ENCODE measurements at regions not wholly inside any gene's neighbourhood (a gene's known extent, or its start where the extent isn't known, plus 50 kb on each side); places are given as distances from the start of the nearest gene placed in this dataset.

DNA sequence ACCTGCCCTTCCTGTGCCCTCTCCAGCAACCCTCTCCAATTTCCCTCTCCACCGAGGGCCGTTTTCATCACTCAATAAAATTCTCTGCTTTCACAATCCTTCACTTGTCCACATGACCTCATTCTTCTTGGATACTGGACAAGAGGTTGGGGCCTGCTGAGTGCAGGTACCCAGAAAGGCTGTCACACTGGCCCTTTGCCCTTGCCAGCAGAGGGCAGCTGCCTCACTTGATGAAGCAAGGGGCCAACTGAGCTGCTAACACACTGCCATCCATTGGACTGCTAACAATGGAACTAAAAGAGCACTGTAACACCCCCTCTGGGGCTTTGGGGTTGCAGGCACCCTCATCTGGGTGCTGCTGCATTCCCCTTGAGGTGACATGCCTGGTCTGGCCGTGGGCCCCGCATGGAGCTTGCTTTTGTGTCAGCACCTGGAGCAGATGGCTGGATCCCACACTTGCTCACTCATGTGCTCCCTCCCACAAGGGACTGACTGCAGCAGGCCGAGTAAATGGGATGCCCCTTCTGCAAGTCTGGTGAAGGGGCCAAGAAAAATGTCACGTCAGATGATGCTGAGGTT lies 308.1 kb upstream of the ADCY2 start:
- Histone ChIP-seq H3K79me1 (ENCODE audit: low read depth in 1 of 2, low read length in 2 of 2) (no peaks in the 10 kb centered on the region), H2AK5ac (ENCODE audit: low read depth, low read length) (no peak overlapping the region), H3K4me2 (ENCODE audit: low read depth, low read length) (no peak overlapping the region), H4K5ac (ENCODE audit: low read depth, low read length) (no peak overlapping the region), H2BK20ac (ENCODE audit: low read depth, low read length) (no peak overlapping the region), H3K9me3 (ENCODE audit: control insufficient read depth, insufficient read depth, low read length) (peaks cover 24% of the 10 kb centered on the region), H3K27me3 (ENCODE audit: control insufficient read depth, insufficient read depth, low read length) (no peaks in the 10 kb centered on the region), H2AK9ac (replicated peaks; ENCODE audit: low read depth, low read length, poor library complexity) (no peak overlapping the region), H2AFZ (replicated peaks; ENCODE audit: low read length, poor library complexity) (no peak overlapping the region), H2BK15ac (ENCODE audit: low read depth, low read length) (no peak overlapping the region), H3K4me1 (ENCODE audit: control insufficient read depth, insufficient read depth, low read length) (no peaks in the 10 kb centered on the region), H3K4ac (ENCODE audit: low read depth, low read length) (no peak overlapping the region), H3K9me1 (ENCODE audit: insufficient read depth, low read length) (no peaks in the 10 kb centered on the region), H3K56ac (ENCODE audit: extremely low read depth, insufficient read depth, low read length) (no peak overlapping the region), H4K91ac (ENCODE audit: insufficient read depth, low read depth, low read length) (no peak overlapping the region), H2BK5ac (ENCODE audit: low read depth, low read length, poor library complexity, severe bottlenecking) (no peak overlapping the region), H3K4me3 (ENCODE audit: insufficient read depth, low read depth, low read length) (no peak overlapping the region), H3K23ac (ENCODE audit: low read depth, low read length) (no peak overlapping the region), H2BK120ac (ENCODE audit: low read depth, low read length) (no peak overlapping the region), H3K27ac (ENCODE audit: insufficient read depth, low read length) (no peak overlapping the region), H4K8ac (ENCODE audit: low read depth in 2 of 2, low read length in 2 of 2) (no peak overlapping the region), H3K14ac (replicated peaks; ENCODE audit: low read depth, low read length) (no peak overlapping the region), H4K20me1 (ENCODE audit: insufficient read depth, low read length) (no peaks in the 10 kb centered on the region), H3K9ac (ENCODE audit: low read depth, low read length) (no peak overlapping the region), H3K36me3 (ENCODE audit: control insufficient read depth, insufficient read depth, low read length) (no peaks in the 10 kb centered on the region), H3K18ac (ENCODE audit: low read depth, low read length) (no peak overlapping the region)
- WGBS, 2 experiments (ENCODE audit: extremely low coverage in 2 of 2, insufficient read length in 1 of 2): no CpG with 5 or more reads among the region's 6 CpGs
- TF ChIP-seq SMC3 (IDR thresholded peaks at IDR 0.05; ENCODE audit: low read depth, low read length): no peak
- no peak for TF ChIP-seq NFE2L2 (IDR thresholded peaks at IDR 0.05; ENCODE audit: low read depth, low read length)
- TF ChIP-seq, protein P1, sequence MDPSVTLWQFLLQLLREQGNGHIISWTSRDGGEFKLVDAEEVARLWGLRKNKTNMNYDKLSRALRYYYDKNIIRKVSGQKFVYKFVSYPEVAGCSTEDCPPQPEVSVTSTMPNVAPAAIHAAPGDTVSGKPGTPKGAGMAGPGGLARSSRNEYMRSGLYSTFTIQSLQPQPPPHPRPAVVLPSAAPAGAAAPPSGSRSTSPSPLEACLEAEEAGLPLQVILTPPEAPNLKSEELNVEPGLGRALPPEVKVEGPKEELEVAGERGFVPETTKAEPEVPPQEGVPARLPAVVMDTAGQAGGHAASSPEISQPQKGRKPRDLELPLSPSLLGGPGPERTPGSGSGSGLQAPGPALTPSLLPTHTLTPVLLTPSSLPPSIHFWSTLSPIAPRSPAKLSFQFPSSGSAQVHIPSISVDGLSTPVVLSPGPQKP (IDR thresholded peaks at IDR 0.05; ENCODE audit: borderline replicate concordance, low read depth, low read length): no peak
- TF ChIP-seq MXI1 (IDR thresholded peaks at IDR 0.05; ENCODE audit: borderline replicate concordance, low read depth, low read length): no peak
- TF ChIP-seq, protein P2, sequence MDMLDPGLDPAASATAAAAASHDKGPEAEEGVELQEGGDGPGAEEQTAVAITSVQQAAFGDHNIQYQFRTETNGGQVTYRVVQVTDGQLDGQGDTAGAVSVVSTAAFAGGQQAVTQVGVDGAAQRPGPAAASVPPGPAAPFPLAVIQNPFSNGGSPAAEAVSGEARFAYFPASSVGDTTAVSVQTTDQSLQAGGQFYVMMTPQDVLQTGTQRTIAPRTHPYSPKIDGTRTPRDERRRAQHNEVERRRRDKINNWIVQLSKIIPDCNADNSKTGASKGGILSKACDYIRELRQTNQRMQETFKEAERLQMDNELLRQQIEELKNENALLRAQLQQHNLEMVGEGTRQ (IDR thresholded peaks at IDR 0.05; ENCODE audit: low read depth, low read length): no peak
- TF ChIP-seq MAFK (IDR thresholded peaks at IDR 0.05; ENCODE audit: low read depth, low read length): no peak
- TF ChIP-seq RFX5 (IDR thresholded peaks at IDR 0.05; ENCODE audit: low read depth, low read length): no peak
- no peak for TF ChIP-seq RAD21 (IDR thresholded peaks at IDR 0.05; ENCODE audit: low read length)
- TF ChIP-seq, protein P3, sequence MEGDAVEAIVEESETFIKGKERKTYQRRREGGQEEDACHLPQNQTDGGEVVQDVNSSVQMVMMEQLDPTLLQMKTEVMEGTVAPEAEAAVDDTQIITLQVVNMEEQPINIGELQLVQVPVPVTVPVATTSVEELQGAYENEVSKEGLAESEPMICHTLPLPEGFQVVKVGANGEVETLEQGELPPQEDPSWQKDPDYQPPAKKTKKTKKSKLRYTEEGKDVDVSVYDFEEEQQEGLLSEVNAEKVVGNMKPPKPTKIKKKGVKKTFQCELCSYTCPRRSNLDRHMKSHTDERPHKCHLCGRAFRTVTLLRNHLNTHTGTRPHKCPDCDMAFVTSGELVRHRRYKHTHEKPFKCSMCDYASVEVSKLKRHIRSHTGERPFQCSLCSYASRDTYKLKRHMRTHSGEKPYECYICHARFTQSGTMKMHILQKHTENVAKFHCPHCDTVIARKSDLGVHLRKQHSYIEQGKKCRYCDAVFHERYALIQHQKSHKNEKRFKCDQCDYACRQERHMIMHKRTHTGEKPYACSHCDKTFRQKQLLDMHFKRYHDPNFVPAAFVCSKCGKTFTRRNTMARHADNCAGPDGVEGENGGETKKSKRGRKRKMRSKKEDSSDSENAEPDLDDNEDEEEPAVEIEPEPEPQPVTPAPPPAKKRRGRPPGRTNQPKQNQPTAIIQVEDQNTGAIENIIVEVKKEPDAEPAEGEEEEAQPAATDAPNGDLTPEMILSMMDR (conservative IDR thresholded peaks at IDR 0.05; ENCODE audit: low read depth, low read length): no peak
- no peak for TF ChIP-seq MAZ (IDR thresholded peaks at IDR 0.05; ENCODE audit: borderline replicate concordance, low read depth, low read length)
- no peak for TF ChIP-seq CEBPB (IDR thresholded peaks at IDR 0.05; ENCODE audit: low read depth, low read length)
- TF ChIP-seq POLR2A (IDR thresholded peaks at IDR 0.05; ENCODE audit: low read depth, low read length): no peak
- no peak for TF ChIP-seq BHLHE40 (IDR thresholded peaks at IDR 0.05; ENCODE audit: low read depth, low read length)
- no peak for TF ChIP-seq CHD1 (IDR thresholded peaks at IDR 0.05; ENCODE audit: low read depth, low read length)
- TF ChIP-seq FOS (IDR thresholded peaks at IDR 0.05; ENCODE audit: low read depth, low read length): no peak
- no peak for TF ChIP-seq RCOR1 (IDR thresholded peaks at IDR 0.05; ENCODE audit: insufficient replicate concordance, low read length)
- ChIA-PET POLR2A (ENCODE audit: unreplicated experiment) (no interaction called here), CTCF (no interaction called here)
- DNase-seq (no peak), ATAC-seq (ENCODE audit: low read depth) (no peak)
- BruUV-seq (replicated peaks): no TSS peak
- dilution Hi-C loops (cut with HindIII; ENCODE audit: low sequenced_read_pairs, unreplicated experiment) (no loop called here), in situ Hi-C loops (cut with MboI; ENCODE audit: low sequenced_read_pairs) (no loop called here), intact Hi-C loops (cut with micrococcal nuclease) (no loop called here)

Data from IMR-90 (cell line).